T-helper 1 cell treated with Interleukin-12 subunit alpha and Interleukin-12 subunit beta and Interleukin-4 antibody, amounts not matched to agents 30 ng/mL and 1 ng/mL, for 36 hours (primary cell): ENCODE measurements at regions not wholly inside any gene's neighbourhood (a gene's known extent, or its start where the extent isn't known, plus 50 kb on each side); places are given as distances from the start of the nearest gene placed in this dataset.

Source experiments
- intact Hi-C: fragments of 100-400 bp; cut with micrococcal nuclease; formaldehyde crosslinking; loops from one replicate; pipeline ENCODE4 v1.15.1; 2024

- intact Hi-C loops = no loop called here
These were observed 287.0 kb downstream of the GAS1 start for GRCh38 chr9:86660146-86660943.

- intact Hi-C loops = no loop called here
These were observed 287.8 kb downstream of the GAS1 start for GRCh38 chr9:86659413-86660046.

- intact Hi-C loops = no loop called here
These were observed 292.2 kb downstream of the GAS1 start for GRCh38 chr9:86655147-86655546.

GRCh38 chr9:86653466-86653865, 293.8 kb downstream of the GAS1 start:
- intact Hi-C loops = no loop called here

- intact Hi-C loops = no loop called here
These were observed 294.6 kb downstream of the GAS1 start for GRCh38 chr9:86652736-86653135.

- intact Hi-C loops = no loop called here
These were observed 295.7 kb upstream of the TUT7 start for GRCh38 chr9:86649913-86650312.

GRCh38 chr9:86648828-86649170, 294.6 kb upstream of the TUT7 start:
- intact Hi-C loops = no loop called here

GRCh38 chr9:86648156-86648827, 294.1 kb upstream of the TUT7 start:
- intact Hi-C loops = no loop called here

- intact Hi-C loops = no loop called here
These were observed 291.1 kb upstream of the TUT7 start for GRCh38 chr9:86645303-86645702.

GRCh38 chr9:86644675-86645034, 290.4 kb upstream of the TUT7 start:
- intact Hi-C loops = no loop called here

- intact Hi-C loops = no loop called here
These were observed 289.9 kb upstream of the TUT7 start for GRCh38 chr9:86643946-86644674.

GRCh38 chr9:86642721-86643120, 288.5 kb upstream of the TUT7 start:
- intact Hi-C loops = no loop called here

GRCh38 chr9:86641970-86642369, 287.8 kb upstream of the TUT7 start:
- intact Hi-C loops = no loop called here

- intact Hi-C loops = no loop called here
These were observed 285.7 kb upstream of the TUT7 start for GRCh38 chr9:86639899-86640379.

- intact Hi-C loops = no loop called here
These were observed 285.1 kb upstream of the TUT7 start for GRCh38 chr9:86639287-86639686.

GRCh38 chr9:86638109-86638508, 283.9 kb upstream of the TUT7 start:
- intact Hi-C loops = no loop called here

GRCh38 chr9:86637515-86637914, 283.3 kb upstream of the TUT7 start:
- intact Hi-C loops = loop anchor here (1.0 kb wide), 1 partner anchor 687 kb away; no protein-coding TSS in a partner anchor

GRCh38 chr9:86636519-86636918, 282.3 kb upstream of the TUT7 start:
- intact Hi-C loops = no loop called here

- intact Hi-C loops = no loop called here
These were observed 281.8 kb upstream of the TUT7 start for GRCh38 chr9:86636038-86636437.

GRCh38 chr9:86634501-86634900, 280.3 kb upstream of the TUT7 start:
- intact Hi-C loops = no loop called here

GRCh38 chr9:86633945-86634344, 279.7 kb upstream of the TUT7 start:
- intact Hi-C loops = no loop called here

- intact Hi-C loops = no loop called here
These were observed 278.3 kb upstream of the TUT7 start for GRCh38 chr9:86632537-86632936.
